Endothelial cell of umbilical vein (primary cell): ENCODE measurements at regions not wholly inside any gene's neighbourhood (a gene's known extent, or its start where the extent isn't known, plus 50 kb on each side); places are given as distances from the start of the nearest gene placed in this dataset.

ENCODE experiments used
- BruUV-seq: library from RNA; stranded (reverse); fragments of 400-500 nt; replicated peaks from 2 replicates; lab custom pipeline; 2021; lab: Mats Ljungman, UMichigan
- CTCF ChIA-PET: fragments of 300-600, 350-600 bp; sonication (Branson Sonifier 250); formaldehyde crosslinking; loops from one replicate; lab custom pipeline; 2021; ENCODE audit warnings: antibody characterized with exemption, inconsistent platforms; lab: Charles Lee
- POLR2A ChIA-PET: fragments of 300-600, 350-600 bp; sonication (Branson Sonifier 250); formaldehyde crosslinking; loops from one replicate; lab custom pipeline; 2021; ENCODE audit warnings: antibody characterized with exemption, inconsistent platforms; lab: Charles Lee
- DNase-seq: peaks from one replicate; pipeline ENCODE4 v3.0.0-alpha.2; 2011; ENCODE audit warnings: low read depth, low spot score
- FAIRE-seq: peaks from 2 replicates; lab custom pipeline; 2011; peaks lifted over from hg19 to GRCh38; lab: Jason Lieb, UNC
- H2AFZ ChIP-seq: 2 replicates; pipeline ENCODE4 v1.6.0; 2012; ENCODE audit warnings: low read depth, low read length, control low read depth, inconsistent platforms
- H3K27ac ChIP-seq: 2 replicates; pipeline ENCODE4 v1.5.1; 2011; ENCODE audit warnings: low read depth, mild to moderate bottlenecking, control low read depth, low read length, moderate library complexity; ENCODE audit not compliant: insufficient read depth
- H3K27me3 ChIP-seq, 2 experiments: 2 replicates each; pipeline versions ENCODE4 v1.6.0 to v1.6.1; 2011; ENCODE audit warnings: low read length in 2 of 2, mixed read lengths in 1 of 2; ENCODE audit not compliant: control insufficient read depth in 2 of 2, insufficient read depth in 2 of 2
- H3K36me3 ChIP-seq, 2 experiments: 2 replicates in 1 of 2; 3 replicates in 1 of 2; pipeline ENCODE4 v1.5.1; 2011; ENCODE audit warnings: low read length in 2 of 2, mild to moderate bottlenecking in 1 of 2, moderate library complexity in 1 of 2; ENCODE audit not compliant: control insufficient read depth in 2 of 2, insufficient read depth in 2 of 2; ENCODE audit errors: extremely low read depth in 1 of 2
- H3K4me1 ChIP-seq: 3 replicates; pipeline ENCODE4 v1.5.1; 2011; ENCODE audit warnings: mild to moderate bottlenecking, low read length; ENCODE audit not compliant: control insufficient read depth, insufficient read depth; ENCODE audit errors: extremely low read depth
- H3K4me2 ChIP-seq: 2 replicates; pipeline ENCODE4 v1.6.1; 2011; ENCODE audit warnings: low read length, control low read depth, mixed read lengths; ENCODE audit not compliant: insufficient read depth
- H3K4me3 ChIP-seq, 3 experiments: fragments of 200-600 bp in 1 of 3; sonication (generic), shearing (Covaris generic) in 1 of 3; replicated peaks in 1 of 3; 2 replicates each; pipeline ENCODE4 v1.5.1; 2011 to 2016; ENCODE audit warnings: control low read depth in 3 of 3, low read length in 3 of 3, mild to moderate bottlenecking in 2 of 3, inconsistent platforms in 1 of 3, low read depth in 1 of 3, moderate library complexity in 1 of 3; ENCODE audit not compliant: insufficient read depth in 1 of 3
- H3K79me2 ChIP-seq: 2 replicates; pipeline ENCODE4 v1.6.0; 2012; ENCODE audit warnings: low read length, inconsistent platforms; ENCODE audit not compliant: control insufficient read depth, insufficient read depth
- H3K9ac ChIP-seq: replicated peaks from 2 replicates; pipeline ENCODE3; 2011; ENCODE audit warnings: low read length, control low read depth; ENCODE audit not compliant: insufficient read depth; ENCODE audit errors: extremely low read depth
- H3K9me1 ChIP-seq: replicated peaks from 3 replicates; pipeline ENCODE4 v1.6.0; 2011; ENCODE audit warnings: mild to moderate bottlenecking, low read length; ENCODE audit not compliant: control insufficient read depth, insufficient read depth; ENCODE audit errors: extremely low read depth
- H3K9me3 ChIP-seq: replicated peaks from 2 replicates; pipeline ENCODE4 v1.5.1; 2012; ENCODE audit warnings: low read length, inconsistent platforms; ENCODE audit not compliant: control insufficient read depth, insufficient read depth
- H4K20me1 ChIP-seq: replicated peaks from 2 replicates; pipeline ENCODE3; 2011; ENCODE audit warnings: mild to moderate bottlenecking, low read length; ENCODE audit not compliant: control insufficient read depth, insufficient read depth; ENCODE audit errors: extremely low read depth
- EZH2 ChIP-seq: IDR thresholded peaks from 2 replicates; pipeline ENCODE4 v1.6.1; 2012; ENCODE audit warnings: borderline replicate concordance, low read depth, mild to moderate bottlenecking, moderate library complexity, low read length, inconsistent platforms; ENCODE audit not compliant: severe bottlenecking
- FOS ChIP-seq: IDR thresholded peaks from 2 replicates; pipeline ENCODE4 v1.6.1; 2011; ENCODE audit warnings: mild to moderate bottlenecking, low read length, moderate library complexity, borderline replicate concordance; ENCODE audit not compliant: insufficient read depth
- GATA2 ChIP-seq: IDR thresholded peaks from 2 replicates; pipeline ENCODE4 v1.7.0; 2011; ENCODE audit warnings: low read depth, mild to moderate bottlenecking, moderate library complexity, mixed read lengths, low read length; ENCODE audit not compliant: insufficient read length, insufficient read depth
- JUN ChIP-seq: IDR thresholded peaks from 2 replicates; pipeline ENCODE4 v1.6.1; 2011; ENCODE audit warnings: borderline replicate concordance, low read depth; ENCODE audit not compliant: insufficient read length, insufficient read depth
- MYC ChIP-seq: IDR thresholded peaks from one replicate; pipeline ENCODE4 v1.6.1; 2011; ENCODE audit warnings: mild to moderate bottlenecking, low read depth, low read length
- POLR2A ChIP-seq: IDR thresholded peaks from 2 replicates; pipeline ENCODE4 v1.6.1; 2012; ENCODE audit warnings: low read depth, mild to moderate bottlenecking, control low read depth, low read length
- POLR2AphosphoS5 ChIP-seq: IDR thresholded peaks from 2 replicates; pipeline ENCODE4 v1.6.1; 2012; ENCODE audit warnings: low read depth, mild to moderate bottlenecking, control low read depth, low read length, moderate library complexity; ENCODE audit not compliant: insufficient read depth
- dilution Hi-C: fragments of 300-500 bp; cut with MboI; formaldehyde crosslinking; loops from one replicate; pipeline ENCODE4 v1.15.0; 2019; ENCODE audit warnings: low sequenced_read_pairs; ENCODE audit not compliant: extremely low pct_ligation_motif_present
- intact Hi-C: fragments of 100-400 bp; cut with micrococcal nuclease; formaldehyde crosslinking; loops from one replicate; pipeline ENCODE4 v1.10.0; 2022
- TF ChIP-seq, protein P1 (sequence below), 2 donors: IDR thresholded peaks; 1 replicate in 1 of 2; 2 replicates in 1 of 2; pipeline ENCODE4 v1.5.1; 2011; ENCODE audit warnings: low read length in 2 of 2, mild to moderate bottlenecking in 2 of 2, moderate library complexity in 2 of 2, control low read depth in 1 of 2, inconsistent platforms in 1 of 2, low read depth in 1 of 2; ENCODE audit not compliant: insufficient read depth in 1 of 2; ENCODE audit errors: extremely low read depth in 1 of 2
- TF ChIP-seq, protein P2 (sequence below): IDR thresholded peaks from 2 replicates; pipeline ENCODE4 v1.6.1; 2011; ENCODE audit not compliant: insufficient read depth, insufficient read length

DNA sequence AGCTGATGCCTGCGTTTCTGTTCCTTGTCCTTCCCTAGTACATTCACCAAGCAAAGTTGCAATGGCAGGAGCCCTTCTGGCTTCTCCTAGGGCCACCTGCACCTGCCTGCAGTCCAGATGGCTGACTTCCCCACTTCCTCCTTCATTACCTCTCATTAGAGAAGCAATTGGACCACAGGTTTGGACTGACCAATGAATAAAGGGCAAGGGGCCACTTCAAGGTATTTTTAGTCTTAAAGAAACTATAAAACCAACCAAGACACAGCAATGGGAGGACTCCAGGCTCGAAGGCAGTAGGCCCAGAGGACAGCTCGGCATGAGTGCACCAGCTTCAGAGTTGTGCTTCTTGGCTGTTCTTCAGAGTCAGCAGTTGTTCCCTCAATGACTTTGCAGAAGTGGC, 60.8 kb upstream of the ROR1 start:
- Histone ChIP-seq H3K4me2 (no peak overlapping the region), H3K9ac (no peak overlapping the region), H3K4me1 (no peaks in the 10 kb centered on the region), H2AFZ (no peak overlapping the region), H3K27me3 (peaks cover 0 to 5% of the 10 kb centered on the region in 2 experiments), H4K20me1 (no peaks in the 10 kb centered on the region), H3K79me2 (no peaks in the 10 kb centered on the region), H3K9me1 (no peaks in the 10 kb centered on the region), H3K9me3 (no peaks in the 10 kb centered on the region), H3K27ac (no peak overlapping the region), H3K4me3 (no peak overlapping the region), H3K36me3 (no peaks in the 10 kb centered on the region)
- intact Hi-C loops: no loop called here
- no peak for FAIRE-seq
- no TSS peak for BruUV-seq
- no peak for TF ChIP-seq POLR2AphosphoS5
- no peak for TF ChIP-seq POLR2A
- TF ChIP-seq, protein P1, sequence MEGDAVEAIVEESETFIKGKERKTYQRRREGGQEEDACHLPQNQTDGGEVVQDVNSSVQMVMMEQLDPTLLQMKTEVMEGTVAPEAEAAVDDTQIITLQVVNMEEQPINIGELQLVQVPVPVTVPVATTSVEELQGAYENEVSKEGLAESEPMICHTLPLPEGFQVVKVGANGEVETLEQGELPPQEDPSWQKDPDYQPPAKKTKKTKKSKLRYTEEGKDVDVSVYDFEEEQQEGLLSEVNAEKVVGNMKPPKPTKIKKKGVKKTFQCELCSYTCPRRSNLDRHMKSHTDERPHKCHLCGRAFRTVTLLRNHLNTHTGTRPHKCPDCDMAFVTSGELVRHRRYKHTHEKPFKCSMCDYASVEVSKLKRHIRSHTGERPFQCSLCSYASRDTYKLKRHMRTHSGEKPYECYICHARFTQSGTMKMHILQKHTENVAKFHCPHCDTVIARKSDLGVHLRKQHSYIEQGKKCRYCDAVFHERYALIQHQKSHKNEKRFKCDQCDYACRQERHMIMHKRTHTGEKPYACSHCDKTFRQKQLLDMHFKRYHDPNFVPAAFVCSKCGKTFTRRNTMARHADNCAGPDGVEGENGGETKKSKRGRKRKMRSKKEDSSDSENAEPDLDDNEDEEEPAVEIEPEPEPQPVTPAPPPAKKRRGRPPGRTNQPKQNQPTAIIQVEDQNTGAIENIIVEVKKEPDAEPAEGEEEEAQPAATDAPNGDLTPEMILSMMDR (IDR thresholded peaks at IDR 0.05; ENCODE audit: extremely low read depth in 1 of 2, insufficient read depth in 1 of 2, low read depth in 1 of 2, low read length in 2 of 2): no peak
- no peak for TF ChIP-seq FOS
- TF ChIP-seq MYC: no peak
- TF ChIP-seq EZH2: no peak
- TF ChIP-seq, protein P2, sequence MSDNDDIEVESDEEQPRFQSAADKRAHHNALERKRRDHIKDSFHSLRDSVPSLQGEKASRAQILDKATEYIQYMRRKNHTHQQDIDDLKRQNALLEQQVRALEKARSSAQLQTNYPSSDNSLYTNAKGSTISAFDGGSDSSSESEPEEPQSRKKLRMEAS: no peak
- TF ChIP-seq GATA2: no peak
- no peak for TF ChIP-seq JUN
- ChIA-PET POLR2A (no interaction called here), CTCF (no interaction called here)
- dilution Hi-C loops: no loop called here
- DNase-seq: no peak
